ENCODE measurements at regions not wholly inside any gene's neighbourhood (a gene's known extent, or its start where the extent isn't known, plus 50 kb on each side); places are given as distances from the start of the nearest gene placed in this dataset.

DNA sequence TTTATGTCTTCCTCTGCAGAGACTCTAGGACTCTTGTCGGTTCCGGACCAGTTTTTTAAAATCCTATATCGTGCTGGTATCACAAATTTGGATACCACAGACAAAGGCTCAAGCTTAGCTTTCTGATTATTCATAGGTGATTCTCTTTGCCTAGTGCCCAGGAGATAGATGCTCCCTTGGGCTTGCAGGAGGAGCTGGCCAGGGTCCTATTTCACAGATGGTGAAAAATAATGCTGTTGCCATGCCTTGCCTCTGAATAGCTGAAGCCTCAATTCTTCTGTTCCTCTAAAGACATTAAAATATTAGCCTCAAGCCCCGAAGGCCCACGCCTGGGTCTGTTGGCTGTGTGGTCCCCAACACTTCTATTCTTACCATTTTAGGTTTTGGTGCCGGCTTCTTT, 123.9 kb upstream of the BACH2 start:
- H3K36me3 ChIP-seq (ENCODE audit: insufficient read depth, low read length, poor library complexity, severe bottlenecking) = no peaks in the 10 kb centered on the region
- H3K4me3 ChIP-seq (ENCODE audit: low read depth, low read length, poor library complexity, severe bottlenecking) = no peak overlapping the region
- ChIA-PET CTCF (no interaction called here), POLR2A (ENCODE audit: low non-redundant PET) (no interaction called here)
- no peaks in the 10 kb centered on the region for H3K9me3 ChIP-seq (ENCODE audit: low read depth, low read length, poor library complexity, severe bottlenecking)
- no peak for DNase-seq (ENCODE audit: low spot score)
- TF ChIP-seq EZH2 (IDR thresholded peaks at IDR 0.05; ENCODE audit: borderline replicate concordance, low read depth, low read length, poor library complexity, severe bottlenecking) = no peak
- TF ChIP-seq, protein P1, sequence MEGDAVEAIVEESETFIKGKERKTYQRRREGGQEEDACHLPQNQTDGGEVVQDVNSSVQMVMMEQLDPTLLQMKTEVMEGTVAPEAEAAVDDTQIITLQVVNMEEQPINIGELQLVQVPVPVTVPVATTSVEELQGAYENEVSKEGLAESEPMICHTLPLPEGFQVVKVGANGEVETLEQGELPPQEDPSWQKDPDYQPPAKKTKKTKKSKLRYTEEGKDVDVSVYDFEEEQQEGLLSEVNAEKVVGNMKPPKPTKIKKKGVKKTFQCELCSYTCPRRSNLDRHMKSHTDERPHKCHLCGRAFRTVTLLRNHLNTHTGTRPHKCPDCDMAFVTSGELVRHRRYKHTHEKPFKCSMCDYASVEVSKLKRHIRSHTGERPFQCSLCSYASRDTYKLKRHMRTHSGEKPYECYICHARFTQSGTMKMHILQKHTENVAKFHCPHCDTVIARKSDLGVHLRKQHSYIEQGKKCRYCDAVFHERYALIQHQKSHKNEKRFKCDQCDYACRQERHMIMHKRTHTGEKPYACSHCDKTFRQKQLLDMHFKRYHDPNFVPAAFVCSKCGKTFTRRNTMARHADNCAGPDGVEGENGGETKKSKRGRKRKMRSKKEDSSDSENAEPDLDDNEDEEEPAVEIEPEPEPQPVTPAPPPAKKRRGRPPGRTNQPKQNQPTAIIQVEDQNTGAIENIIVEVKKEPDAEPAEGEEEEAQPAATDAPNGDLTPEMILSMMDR (conservative IDR thresholded peaks at IDR 0.05; ENCODE audit: low read depth, low read length) = no peak
- intact Hi-C loops (cut with micrococcal nuclease; ENCODE audit: unreplicated experiment) = no loop called here
- no TSS peak for BruUV-seq (replicated peaks)
- H3K27ac ChIP-seq (ENCODE audit: low read depth, low read length, poor library complexity, severe bottlenecking) = no peak overlapping the region
- H3K4me1 ChIP-seq (ENCODE audit: insufficient read depth, low read length, poor library complexity, severe bottlenecking) = no peaks in the 10 kb centered on the region
- peaks cover 5% of the 10 kb centered on the region for H3K27me3 ChIP-seq (replicated peaks; ENCODE audit: insufficient read depth, low read depth, low read length, poor library complexity)

DNA sequence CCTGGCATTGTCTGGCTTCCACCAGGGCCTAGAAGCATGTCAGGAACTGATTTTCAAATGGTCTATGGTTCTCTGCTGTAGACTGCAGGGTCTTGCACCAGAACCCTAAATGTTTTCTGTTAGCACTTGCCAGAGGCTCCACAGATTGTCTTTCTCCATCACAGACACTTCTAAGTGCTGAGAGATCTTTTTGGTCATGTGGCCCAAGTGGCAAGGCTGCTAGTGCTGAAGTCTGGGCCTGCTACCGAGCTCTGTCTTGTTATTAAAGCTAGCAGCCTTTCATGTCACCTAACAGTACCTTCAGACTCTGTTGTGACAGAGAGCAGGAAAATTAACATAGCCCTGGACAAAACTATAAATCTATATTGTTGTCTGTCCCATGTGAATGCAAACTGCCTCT, 120.7 kb upstream of the BACH2 start:
- no TSS peak for BruUV-seq (replicated peaks)
- Histone ChIP-seq H3K27ac (ENCODE audit: low read depth, low read length, poor library complexity, severe bottlenecking) (no peak overlapping the region), H3K4me3 (ENCODE audit: low read depth, low read length, poor library complexity, severe bottlenecking) (no peak overlapping the region), H3K27me3 (replicated peaks; ENCODE audit: insufficient read depth, low read depth, low read length, poor library complexity) (no peaks in the 10 kb centered on the region), H3K36me3 (ENCODE audit: insufficient read depth, low read length, poor library complexity, severe bottlenecking) (no peaks in the 10 kb centered on the region), H3K9me3 (ENCODE audit: low read depth, low read length, poor library complexity, severe bottlenecking) (no peaks in the 10 kb centered on the region), H3K4me1 (ENCODE audit: insufficient read depth, low read length, poor library complexity, severe bottlenecking) (no peaks in the 10 kb centered on the region)
- ChIA-PET POLR2A (ENCODE audit: low non-redundant PET) (no interaction called here), CTCF (no interaction called here)
- intact Hi-C loops (cut with micrococcal nuclease; ENCODE audit: unreplicated experiment) = no loop called here
- no peak for DNase-seq (ENCODE audit: low spot score)
- TF ChIP-seq, protein P1 (conservative IDR thresholded peaks at IDR 0.05; ENCODE audit: low read depth, low read length) = no peak
- TF ChIP-seq EZH2 (IDR thresholded peaks at IDR 0.05; ENCODE audit: borderline replicate concordance, low read depth, low read length, poor library complexity, severe bottlenecking) = no peak

DNA sequence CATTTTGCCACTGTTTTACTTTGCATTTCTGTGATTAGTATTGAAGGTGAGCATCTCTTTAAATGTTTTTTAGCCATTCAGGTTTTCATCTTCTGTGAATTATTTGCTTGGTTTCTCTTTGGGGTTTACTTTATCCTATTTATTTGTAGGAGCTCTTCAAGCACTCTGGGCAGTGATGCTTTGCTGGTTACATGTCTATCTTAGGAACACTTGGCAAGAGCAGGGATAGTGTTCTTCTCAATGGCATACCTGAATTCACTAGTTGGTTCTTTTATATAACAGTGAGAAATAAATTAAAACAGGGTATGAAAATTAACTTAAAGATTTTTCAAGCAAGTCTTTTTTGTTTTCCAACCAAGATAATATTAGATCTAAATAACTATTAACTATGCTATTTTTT, 119.7 kb upstream of the BACH2 start:
- Histone ChIP-seq H3K27ac (ENCODE audit: low read depth, low read length, poor library complexity, severe bottlenecking) (no peak overlapping the region), H3K4me3 (ENCODE audit: low read depth, low read length, poor library complexity, severe bottlenecking) (no peak overlapping the region), H3K4me1 (ENCODE audit: insufficient read depth, low read length, poor library complexity, severe bottlenecking) (no peaks in the 10 kb centered on the region), H3K27me3 (replicated peaks; ENCODE audit: insufficient read depth, low read depth, low read length, poor library complexity) (no peaks in the 10 kb centered on the region), H3K9me3 (ENCODE audit: low read depth, low read length, poor library complexity, severe bottlenecking) (no peaks in the 10 kb centered on the region), H3K36me3 (ENCODE audit: insufficient read depth, low read length, poor library complexity, severe bottlenecking) (no peaks in the 10 kb centered on the region)
- TF ChIP-seq EZH2 (IDR thresholded peaks at IDR 0.05; ENCODE audit: borderline replicate concordance, low read depth, low read length, poor library complexity, severe bottlenecking) = no peak
- TF ChIP-seq, protein P1 (conservative IDR thresholded peaks at IDR 0.05; ENCODE audit: low read depth, low read length) = no peak
- intact Hi-C loops (cut with micrococcal nuclease; ENCODE audit: unreplicated experiment) = no loop called here
- BruUV-seq (replicated peaks) = no TSS peak
- ChIA-PET POLR2A (ENCODE audit: low non-redundant PET) (no interaction called here), CTCF (no interaction called here)
- no peak for DNase-seq (ENCODE audit: low spot score)
